Transverse colon (tissue), 4 donors: ENCODE measurements at regions not wholly inside any gene's neighbourhood (a gene's known extent, or its start where the extent isn't known, plus 50 kb on each side); places are given as distances from the start of the nearest gene placed in this dataset.

ENCODE experiments used
- CTCF ChIP-seq, 5 experiments: fragments of 200-600 bp in 3 of 5; fragments of 450-650 bp in 2 of 5; sonication (generic) in 3 of 5; IDR thresholded peaks; 1 replicate in 2 of 5; 2 replicates in 3 of 5; pipeline ENCODE4 v1.5.1; 2016 to 2017; ENCODE audit warnings: antibody characterized with exemption in 5 of 5, inconsistent platforms in 3 of 5, mild to moderate bottlenecking in 2 of 5, moderate library complexity in 1 of 5
- EP300 ChIP-seq: sonication (generic); formaldehyde crosslinking; IDR thresholded peaks from one replicate; pipeline ENCODE4 v1.6.1; 2017; ENCODE audit warnings: antibody characterized with exemption, low read depth
- POLR2A ChIP-seq: fragments of 450-650 bp; IDR thresholded peaks from one replicate; pipeline ENCODE4 v1.6.1; 2016; ENCODE audit warnings: antibody characterized with exemption, mild to moderate bottlenecking, moderate library complexity
- POLR2AphosphoS5 ChIP-seq, 3 donors: sonication (generic); formaldehyde crosslinking; IDR thresholded peaks; one replicate each; pipeline ENCODE4 v1.6.1; 2016; ENCODE audit warnings: antibody characterized with exemption in 3 of 3

- TF ChIP-seq POLR2A, result no peak
- no peak for TF ChIP-seq CTCF (IDR thresholded peaks at IDR 0.05)
- no peak for TF ChIP-seq EP300
- TF ChIP-seq POLR2AphosphoS5 (IDR thresholded peaks at IDR 0.05), result no peak
Measured at GRCh38 chr22:47323518-47323917, 561.1 kb downstream of the TBC1D22A start.
